WI38 (cell line): ENCODE measurements at regions not wholly inside any gene's neighbourhood (a gene's known extent, or its start where the extent isn't known, plus 50 kb on each side); places are given as distances from the start of the nearest gene placed in this dataset.

ENCODE experiments used
- H3K4me3 ChIP-seq: 2 replicates; pipeline ENCODE4 v1.5.1; 2011; ENCODE audit warnings: low read depth, mild to moderate bottlenecking, control low read depth, low read length
- CTCF ChIP-seq: IDR thresholded peaks from 2 replicates; pipeline ENCODE4 v1.5.1; 2012; ENCODE audit warnings: low read depth, mild to moderate bottlenecking, control low read depth, low read length

- no peak for TF ChIP-seq CTCF
- H3K4me3 ChIP-seq: no peak overlapping the region
Measured at GRCh38 chr5:97891971-97892370, 708.9 kb upstream of the RIOK2 start.

DNA sequence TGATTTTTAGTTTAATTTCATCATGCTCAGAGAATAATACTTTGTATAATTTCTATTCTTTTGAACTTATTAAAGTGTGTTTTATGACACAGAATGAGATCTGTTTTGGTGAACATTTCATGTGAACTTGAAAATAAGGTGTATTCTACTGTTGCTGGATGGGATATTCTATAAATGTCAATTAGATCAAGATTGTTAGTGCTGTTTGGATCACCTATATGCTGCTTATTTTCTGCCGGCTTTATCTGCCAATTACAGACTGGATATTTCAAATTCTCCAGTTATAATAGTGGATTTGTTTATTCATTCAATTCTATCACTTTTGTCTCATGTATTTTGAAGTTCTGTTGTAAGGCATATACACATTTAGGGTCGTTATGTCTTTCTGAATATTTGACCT, 720.7 kb upstream of the RIOK2 start:
- H3K4me3 ChIP-seq: no peak overlapping the region

DNA sequence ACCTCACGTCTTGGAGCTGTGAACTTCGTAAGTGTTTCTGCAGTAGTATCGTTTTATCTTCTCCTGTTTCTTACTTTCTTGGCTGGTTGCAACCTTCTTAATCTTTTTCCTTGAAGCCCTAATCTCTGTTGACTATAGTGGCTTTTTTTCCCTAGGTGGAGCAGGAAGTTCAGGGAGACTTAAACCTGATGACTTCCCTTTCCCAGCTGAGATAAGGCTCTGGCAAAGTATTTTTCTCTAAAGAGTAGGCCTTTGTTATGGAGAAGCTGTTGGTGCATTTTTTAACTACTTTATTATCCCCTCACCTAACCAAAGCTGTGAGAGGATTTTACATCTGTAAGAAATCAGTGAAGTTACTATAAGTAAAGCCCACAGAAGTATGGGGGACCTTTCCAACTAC, 723.1 kb upstream of the RIOK2 start:
- no peak for TF ChIP-seq CTCF

More for the DNA sequence above, 720.7 kb upstream of the RIOK2 start:
- no peak for TF ChIP-seq CTCF

GRCh38 chr5:97907646-97908400, 724.8 kb upstream of the RIOK2 start:
- no peak for TF ChIP-seq CTCF
- no peak overlapping the region for H3K4me3 ChIP-seq

More for the DNA sequence above, 723.1 kb upstream of the RIOK2 start:
- no peak overlapping the region for H3K4me3 ChIP-seq

GRCh38 chr5:97909541-97909940, 726.5 kb upstream of the RIOK2 start:
- no peak overlapping the region for H3K4me3 ChIP-seq
- no peak for TF ChIP-seq CTCF

DNA sequence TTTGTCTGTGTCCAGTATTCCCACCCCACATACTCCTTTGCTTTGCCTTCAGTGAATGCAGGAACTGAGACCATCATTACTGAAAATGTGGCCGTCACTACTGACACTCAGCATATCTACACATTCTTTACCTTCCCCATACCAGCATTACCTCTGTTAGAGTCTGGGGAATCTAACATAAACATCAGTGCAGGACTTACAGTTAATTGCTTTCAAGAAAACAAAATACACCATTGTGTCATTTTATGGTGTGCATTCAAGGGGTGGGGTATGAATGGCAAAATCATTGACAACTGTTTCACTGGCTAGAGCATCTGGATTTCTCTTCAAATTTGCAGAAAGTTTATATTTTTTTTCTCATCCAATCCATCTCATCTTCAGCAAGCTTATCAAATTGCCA, 731.4 kb upstream of the RIOK2 start:
- no peak overlapping the region for H3K4me3 ChIP-seq
- no peak for TF ChIP-seq CTCF

GRCh38 chr5:97915106-97915505, 732.1 kb upstream of the RIOK2 start:
- TF ChIP-seq CTCF: no peak
- no peak overlapping the region for H3K4me3 ChIP-seq
